Breast epithelium (tissue), 3 donors: ENCODE measurements at regions not wholly inside any gene's neighbourhood (a gene's known extent, or its start where the extent isn't known, plus 50 kb on each side); places are given as distances from the start of the nearest gene placed in this dataset.

Experiments used
- POLR2A ChIP-seq: fragments of 450-650 bp; IDR thresholded peaks from one replicate; pipeline ENCODE4 v1.6.1; 2016; ENCODE audit warnings: antibody characterized with exemption, mild to moderate bottlenecking, moderate library complexity
- TF ChIP-seq, protein P1 (sequence below), 3 donors: fragments of 450-650 bp; IDR thresholded peaks; one replicate each; pipeline ENCODE4 v1.5.1; 2016 to 2017; ENCODE audit warnings: antibody characterized with exemption in 3 of 3, mild to moderate bottlenecking in 3 of 3, moderate library complexity in 3 of 3

DNA sequence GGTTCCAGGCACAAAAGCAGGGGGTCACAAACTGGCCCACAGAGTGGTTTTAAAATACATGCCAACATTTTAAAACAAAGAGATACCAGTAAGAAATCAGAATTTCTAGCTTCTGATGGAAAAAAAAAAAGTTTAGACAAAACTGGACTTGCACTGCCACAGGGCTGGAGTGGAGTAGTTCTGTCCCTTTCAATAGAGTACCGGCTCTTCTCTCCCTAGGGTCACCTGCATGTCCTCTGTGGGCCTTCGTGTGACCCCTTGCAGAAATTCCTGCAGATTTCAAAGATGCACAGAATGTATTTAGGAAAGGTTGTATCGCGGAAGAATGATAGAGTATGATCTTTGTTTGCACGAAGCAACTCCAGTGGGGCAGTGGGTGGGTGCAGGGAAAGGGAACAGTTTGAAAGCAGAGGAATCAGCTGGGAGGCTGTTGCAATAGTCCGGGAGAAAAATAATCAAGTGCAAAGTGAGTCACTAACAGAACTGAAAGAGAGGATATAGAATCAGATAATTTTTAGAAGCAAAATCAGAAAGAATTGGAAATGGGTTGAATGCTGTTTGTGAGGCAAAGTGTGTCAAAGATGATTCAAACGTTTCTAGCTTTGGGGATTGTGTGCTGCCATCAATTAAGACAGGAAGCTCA is 97.3 kb upstream of the STXBP5 start:
- TF ChIP-seq POLR2A = no peak
- TF ChIP-seq, protein P1, sequence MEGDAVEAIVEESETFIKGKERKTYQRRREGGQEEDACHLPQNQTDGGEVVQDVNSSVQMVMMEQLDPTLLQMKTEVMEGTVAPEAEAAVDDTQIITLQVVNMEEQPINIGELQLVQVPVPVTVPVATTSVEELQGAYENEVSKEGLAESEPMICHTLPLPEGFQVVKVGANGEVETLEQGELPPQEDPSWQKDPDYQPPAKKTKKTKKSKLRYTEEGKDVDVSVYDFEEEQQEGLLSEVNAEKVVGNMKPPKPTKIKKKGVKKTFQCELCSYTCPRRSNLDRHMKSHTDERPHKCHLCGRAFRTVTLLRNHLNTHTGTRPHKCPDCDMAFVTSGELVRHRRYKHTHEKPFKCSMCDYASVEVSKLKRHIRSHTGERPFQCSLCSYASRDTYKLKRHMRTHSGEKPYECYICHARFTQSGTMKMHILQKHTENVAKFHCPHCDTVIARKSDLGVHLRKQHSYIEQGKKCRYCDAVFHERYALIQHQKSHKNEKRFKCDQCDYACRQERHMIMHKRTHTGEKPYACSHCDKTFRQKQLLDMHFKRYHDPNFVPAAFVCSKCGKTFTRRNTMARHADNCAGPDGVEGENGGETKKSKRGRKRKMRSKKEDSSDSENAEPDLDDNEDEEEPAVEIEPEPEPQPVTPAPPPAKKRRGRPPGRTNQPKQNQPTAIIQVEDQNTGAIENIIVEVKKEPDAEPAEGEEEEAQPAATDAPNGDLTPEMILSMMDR (IDR thresholded peaks at IDR 0.05) = no peak
